A549 (cell line): ENCODE measurements at regions not wholly inside any gene's neighbourhood (a gene's known extent, or its start where the extent isn't known, plus 50 kb on each side); places are given as distances from the start of the nearest gene placed in this dataset.

Experiments
- BHLHE40 ChIP-seq: IDR thresholded peaks from 2 replicates; pipeline ENCODE4 v1.6.1; 2012; ENCODE audit warnings: low read depth, low read length, inconsistent platforms
- CHD2 ChIP-seq: fragments of 150-350 bp; IDR thresholded peaks from 2 replicates; pipeline ENCODE4 v1.6.1; 2014; ENCODE audit warnings: low read length; ENCODE audit not compliant: partially characterized antibody
- CTCF ChIP-seq: fragments of >200 bp; sonication (Bioruptor Twin); formaldehyde crosslinking; IDR thresholded peaks from 3 replicates; pipeline ENCODE4 v1.5.1; 2016
- FOXS1 ChIP-seq: fragments of 250-450 bp; sonication (Bioruptor Pico); IDR thresholded peaks from 2 replicates; pipeline ENCODE4 v1.5.0; 2020; ENCODE audit warnings: mild to moderate bottlenecking, moderate library complexity
- MAZ ChIP-seq: fragments of 150-350 bp; IDR thresholded peaks from 2 replicates; pipeline ENCODE4 v1.6.1; 2014; ENCODE audit warnings: antibody characterized with exemption, low read depth, low read length, borderline replicate concordance
- MYC ChIP-seq: IDR thresholded peaks from 2 replicates; pipeline ENCODE4 v1.6.1; 2012; ENCODE audit warnings: mild to moderate bottlenecking, inconsistent platforms, low read length, improper control_type of control experiment, borderline replicate concordance
- NR3C1 ChIP-seq: fragments of >200 bp; sonication (Bioruptor Twin); formaldehyde crosslinking; IDR thresholded peaks from 3 replicates; pipeline ENCODE4 v1.6.1; 2017
- POLR2A ChIP-seq: IDR thresholded peaks from 2 replicates; pipeline ENCODE4 v1.6.1; 2012; ENCODE audit warnings: mild to moderate bottlenecking, low read length
- ZFP36 ChIP-seq: fragments of 450-650 bp; IDR thresholded peaks from 2 replicates; pipeline ENCODE4 v1.6.1; 2014; ENCODE audit warnings: borderline replicate concordance; ENCODE audit not compliant: partially characterized antibody
- ZNF302 ChIP-seq: fragments of 250-450 bp; sonication (Bioruptor Pico); IDR thresholded peaks from 2 replicates; pipeline ENCODE4 v1.9.0; 2021; ENCODE audit warnings: inconsistent platforms, mild to moderate bottlenecking, moderate library complexity

- TF ChIP-seq MYC (no peak), CHD2 (no peak), POLR2A (no peak), ZFP36 (no peak), CTCF (no peak), ZNF302 (CRISPR knock-in tag) (no peak), FOXS1 (no peak), BHLHE40 (no peak), NR3C1 (no peak), MAZ (no peak)
Measured at GRCh38 chr5:77850536-77851175, 74.5 kb upstream of the TBCA start.
